IMR-90 (cell line): ENCODE measurements at regions not wholly inside any gene's neighbourhood (a gene's known extent, or its start where the extent isn't known, plus 50 kb on each side); places are given as distances from the start of the nearest gene placed in this dataset.

Experiments used
- ATAC-seq: fragments of 200-7000 bp; cut with Tn5 transposase; 2 replicates; pipeline ENCODE4 v1.9.1; 2020; ENCODE audit warnings: low read depth, mild to moderate bottlenecking, moderate library complexity
- BruUV-seq: library from RNA; stranded (reverse); fragments of 400-500 nt; replicated peaks from 2 replicates; lab custom pipeline; 2021; lab: Mats Ljungman, UMichigan
- CTCF ChIA-PET: fragments of 300-600 bp; formaldehyde crosslinking; extraction: SDS; loops from one replicate; lab custom pipeline; 2021; ENCODE audit warnings: antibody characterized with exemption; lab: Yijun Ruan, JAX
- POLR2A ChIA-PET: fragments of 300-600 bp; sonication (Branson Sonifier 250); formaldehyde crosslinking; loops from one replicate; lab custom pipeline; 2022; ENCODE audit warnings: antibody characterized with exemption; ENCODE audit not compliant: unreplicated experiment; lab: Charles Lee
- DNase-seq: peaks from one replicate; pipeline ENCODE4 v3.0.0; 2013
- H2AFZ ChIP-seq: replicated peaks from 2 replicates; pipeline ENCODE3; 2013; ENCODE audit warnings: low read length, mild to moderate bottlenecking; ENCODE audit not compliant: poor library complexity
- H2AK5ac ChIP-seq: 2 replicates; pipeline ENCODE4 v1.6.1; 2013; ENCODE audit warnings: low read depth, low read length, inconsistent platforms
- H2AK9ac ChIP-seq: replicated peaks from 2 replicates; pipeline ENCODE3; 2013; ENCODE audit warnings: mild to moderate bottlenecking, low read depth, low read length, moderate library complexity; ENCODE audit not compliant: poor library complexity
- H2BK120ac ChIP-seq: 2 replicates; pipeline ENCODE4 v1.6.1; 2013; ENCODE audit warnings: low read depth, low read length, inconsistent platforms
- H2BK15ac ChIP-seq: 3 replicates; pipeline ENCODE4 v1.6.1; 2013; ENCODE audit warnings: low read depth, low read length, inconsistent platforms
- H2BK20ac ChIP-seq: 2 replicates; pipeline ENCODE4 v1.6.1; 2013; ENCODE audit warnings: low read depth, mild to moderate bottlenecking, inconsistent platforms, low read length, moderate library complexity
- H2BK5ac ChIP-seq: 2 replicates; pipeline ENCODE4 v1.6.1; 2013; ENCODE audit warnings: mild to moderate bottlenecking, low read depth, low read length, inconsistent platforms; ENCODE audit not compliant: poor library complexity, severe bottlenecking
- H3K14ac ChIP-seq: replicated peaks from 2 replicates; pipeline ENCODE4 v1.6.1; 2013; ENCODE audit warnings: low read depth, low read length, inconsistent platforms
- H3K18ac ChIP-seq: 2 replicates; pipeline ENCODE4 v1.6.1; 2013; ENCODE audit warnings: low read depth, low read length, control low read depth
- H3K23ac ChIP-seq: 2 replicates; pipeline ENCODE4 v1.6.1; 2013; ENCODE audit warnings: low read depth, low read length, inconsistent platforms
- H3K27ac ChIP-seq: 2 replicates; pipeline ENCODE4 v1.5.1; 2013; ENCODE audit warnings: mild to moderate bottlenecking, control low read depth, low read length; ENCODE audit not compliant: insufficient read depth
- H3K27me3 ChIP-seq: 2 replicates; pipeline ENCODE4 v1.6.1; 2013; ENCODE audit warnings: low read length; ENCODE audit not compliant: control insufficient read depth, insufficient read depth
- H3K36me3 ChIP-seq: 2 replicates; pipeline ENCODE4 v1.6.1; 2013; ENCODE audit warnings: low read length, mixed read lengths; ENCODE audit not compliant: control insufficient read depth, insufficient read depth
- H3K4ac ChIP-seq: 2 replicates; pipeline ENCODE4 v1.6.1; 2013; ENCODE audit warnings: low read depth, low read length, inconsistent platforms
- H3K4me1 ChIP-seq: 2 replicates; pipeline ENCODE4 v1.6.1; 2013; ENCODE audit warnings: low read length, mixed read lengths; ENCODE audit not compliant: control insufficient read depth, insufficient read depth
- H3K4me2 ChIP-seq: 2 replicates; pipeline ENCODE4 v1.6.1; 2013; ENCODE audit warnings: low read depth, mild to moderate bottlenecking, control low read depth, low read length, moderate library complexity
- H3K4me3 ChIP-seq: 2 replicates; pipeline ENCODE4 v1.5.1; 2013; ENCODE audit warnings: low read depth, mild to moderate bottlenecking, control low read depth, low read length, moderate library complexity; ENCODE audit not compliant: insufficient read depth
- H3K56ac ChIP-seq: 2 replicates; pipeline ENCODE4 v1.6.1; 2013; ENCODE audit warnings: low read length, inconsistent platforms; ENCODE audit not compliant: insufficient read depth; ENCODE audit errors: extremely low read depth
- H3K79me1 ChIP-seq, 2 experiments: 2 replicates each; pipeline ENCODE4 v1.6.1; 2013; ENCODE audit warnings: low read length in 2 of 2, inconsistent platforms in 1 of 2, low read depth in 1 of 2
- H3K9ac ChIP-seq: 2 replicates; pipeline ENCODE4 v1.6.1; 2013; ENCODE audit warnings: low read depth, low read length, control low read depth
- H3K9me1 ChIP-seq: 2 replicates; pipeline ENCODE4 v1.6.1; 2013; ENCODE audit warnings: low read length, inconsistent platforms; ENCODE audit not compliant: insufficient read depth
- H3K9me3 ChIP-seq: 2 replicates; pipeline ENCODE4 v1.6.1; 2013; ENCODE audit warnings: low read length; ENCODE audit not compliant: control insufficient read depth, insufficient read depth
- H4K20me1 ChIP-seq: 2 replicates; pipeline ENCODE4 v1.6.1; 2013; ENCODE audit warnings: low read length, inconsistent platforms; ENCODE audit not compliant: insufficient read depth
- H4K5ac ChIP-seq: 2 replicates; pipeline ENCODE4 v1.6.1; 2013; ENCODE audit warnings: mild to moderate bottlenecking, low read depth, low read length, control low read depth
- H4K8ac ChIP-seq, 2 experiments: 2 replicates each; pipeline ENCODE4 v1.6.1; 2013; ENCODE audit warnings: low read depth in 2 of 2, low read length in 2 of 2, control low read depth in 1 of 2, inconsistent platforms in 1 of 2
- H4K91ac ChIP-seq: 2 replicates; pipeline ENCODE4 v1.6.1; 2013; ENCODE audit warnings: low read depth, low read length, inconsistent platforms; ENCODE audit not compliant: insufficient read depth
- BHLHE40 ChIP-seq: fragments of 150-350 bp; IDR thresholded peaks from 2 replicates; pipeline ENCODE4 v1.6.1; 2016; ENCODE audit warnings: mild to moderate bottlenecking, low read depth, low read length
- CEBPB ChIP-seq: IDR thresholded peaks from 2 replicates; pipeline ENCODE4 v1.6.1; 2012; ENCODE audit warnings: low read depth, low read length, improper control_type of control experiment
- CHD1 ChIP-seq: IDR thresholded peaks from 2 replicates; pipeline ENCODE4 v1.6.1; 2012; ENCODE audit warnings: low read depth, low read length, improper control_type of control experiment
- ELK1 ChIP-seq: fragments of 150-350 bp; IDR thresholded peaks from 2 replicates; pipeline ENCODE4 v1.6.1; 2016; ENCODE audit warnings: low read depth, mild to moderate bottlenecking, low read length, moderate library complexity, borderline replicate concordance
- FOS ChIP-seq: fragments of 150-350 bp; IDR thresholded peaks from 2 replicates; pipeline ENCODE4 v1.6.1; 2016; ENCODE audit warnings: low read depth, low read length
- MAFK ChIP-seq: IDR thresholded peaks from 2 replicates; pipeline ENCODE4 v1.6.1; 2012; ENCODE audit warnings: low read depth, low read length, improper control_type of control experiment
- MAZ ChIP-seq: IDR thresholded peaks from 2 replicates; pipeline ENCODE4 v1.6.1; 2012; ENCODE audit warnings: low read depth, mild to moderate bottlenecking, low read length, improper control_type of control experiment, moderate library complexity, borderline replicate concordance
- MXI1 ChIP-seq: IDR thresholded peaks from 2 replicates; pipeline ENCODE4 v1.6.1; 2012; ENCODE audit warnings: low read depth, mild to moderate bottlenecking, low read length, moderate library complexity, borderline replicate concordance
- RAD21 ChIP-seq: IDR thresholded peaks from 2 replicates; pipeline ENCODE4 v1.6.1; 2012; ENCODE audit warnings: low read length, improper control_type of control experiment
- RCOR1 ChIP-seq: IDR thresholded peaks from 2 replicates; pipeline ENCODE4 v1.6.1; 2012; ENCODE audit warnings: mild to moderate bottlenecking, low read length, improper control_type of control experiment; ENCODE audit not compliant: insufficient replicate concordance
- RFX5 ChIP-seq: IDR thresholded peaks from 2 replicates; pipeline ENCODE4 v1.8.0; 2012; ENCODE audit warnings: low read depth, mild to moderate bottlenecking, low read length, moderate library complexity
- SMC3 ChIP-seq: fragments of 150-350 bp; IDR thresholded peaks from 2 replicates; pipeline ENCODE4 v1.6.1; 2016; ENCODE audit warnings: low read depth, mild to moderate bottlenecking, antibody characterized with exemption, low read length, moderate library complexity
- WGBS, 2 experiments: methylation state at CpG; one replicate each; pipeline versions ENCODE4 v1.1.5 to v1.1.7; 2013; ENCODE audit warnings: missing lambda C conversion rate in 2 of 2; ENCODE audit not compliant: insufficient read length in 1 of 2; ENCODE audit errors: extremely low coverage in 2 of 2; 5-methylcytosine and 5-hydroxymethylcytosine counted together
- dilution Hi-C: fragments of 300-500 bp; cut with HindIII; formaldehyde crosslinking; loops from one replicate; pipeline ENCODE4 v1.14.3; 2018; ENCODE audit warnings: low sequenced_read_pairs; ENCODE audit not compliant: unreplicated experiment
- in situ Hi-C: fragments of 300-500 bp; cut with MboI; formaldehyde crosslinking; loops from 3 replicates; pipeline ENCODE4 v1.14.3; 2019; ENCODE audit warnings: low sequenced_read_pairs, inconsistent platforms, mixed read lengths
- intact Hi-C: fragments of 100-400 bp; cut with micrococcal nuclease; formaldehyde crosslinking; loops from 2 replicates; pipeline ENCODE4 v1.10.0; 2022
- TF ChIP-seq, protein P1 (sequence below): conservative IDR thresholded peaks from 2 replicates; pipeline ENCODE4 v1.5.1; 2012; ENCODE audit warnings: mild to moderate bottlenecking, low read depth, low read length, improper control_type of control experiment
- TF ChIP-seq, protein P2 (sequence below): fragments of 150-350 bp; IDR thresholded peaks from 2 replicates; pipeline ENCODE4 v1.6.1; 2017; ENCODE audit warnings: mild to moderate bottlenecking, antibody characterized with exemption, low read length, low read depth

- H3K4me3 ChIP-seq = no peak overlapping the region
- no peak overlapping the region for H4K5ac ChIP-seq
- no peak overlapping the region for H3K4ac ChIP-seq
- H3K36me3 ChIP-seq = no peaks in the 10 kb centered on the region
- H3K9me3 ChIP-seq = peaks cover 11% of the 10 kb centered on the region
- H4K20me1 ChIP-seq = no peaks in the 10 kb centered on the region
- intact Hi-C loops (no loop called here), dilution Hi-C loops (no loop called here), in situ Hi-C loops (no loop called here)
- no peak overlapping the region for H3K9ac ChIP-seq
- no peak overlapping the region for H2AK9ac ChIP-seq
- H3K4me2 ChIP-seq = no peak overlapping the region
- CTCF ChIA-PET = no interaction called here
- no peak overlapping the region for H2BK5ac ChIP-seq
- no peak for ATAC-seq
- DNase-seq = no peak
- POLR2A ChIA-PET = no interaction called here
- no CpG with 5 or more reads among the region's 5 CpGs for WGBS, 2 experiments
- H3K4me1 ChIP-seq = no peaks in the 10 kb centered on the region
- no peak overlapping the region for H4K8ac ChIP-seq
- H4K91ac ChIP-seq = no peak overlapping the region
- no peak overlapping the region for H2AK5ac ChIP-seq
- no peaks in the 10 kb centered on the region for H3K9me1 ChIP-seq
- no peak overlapping the region for H2BK20ac ChIP-seq
- no peaks in the 10 kb centered on the region for H3K79me1 ChIP-seq
- no peak overlapping the region for H3K23ac ChIP-seq
- H2AFZ ChIP-seq = no peak overlapping the region
- H3K56ac ChIP-seq = no peak overlapping the region
- H2BK15ac ChIP-seq = no peak overlapping the region
- no peak overlapping the region for H3K18ac ChIP-seq
- no peaks in the 10 kb centered on the region for H3K27me3 ChIP-seq
- H3K14ac ChIP-seq = no peak overlapping the region
- BruUV-seq = no TSS peak
- no peak overlapping the region for H3K27ac ChIP-seq
- H2BK120ac ChIP-seq = no peak overlapping the region
- TF ChIP-seq MAFK = no peak
- TF ChIP-seq ELK1 = no peak
- TF ChIP-seq RAD21 = no peak
- TF ChIP-seq FOS = no peak
- TF ChIP-seq, protein P1, sequence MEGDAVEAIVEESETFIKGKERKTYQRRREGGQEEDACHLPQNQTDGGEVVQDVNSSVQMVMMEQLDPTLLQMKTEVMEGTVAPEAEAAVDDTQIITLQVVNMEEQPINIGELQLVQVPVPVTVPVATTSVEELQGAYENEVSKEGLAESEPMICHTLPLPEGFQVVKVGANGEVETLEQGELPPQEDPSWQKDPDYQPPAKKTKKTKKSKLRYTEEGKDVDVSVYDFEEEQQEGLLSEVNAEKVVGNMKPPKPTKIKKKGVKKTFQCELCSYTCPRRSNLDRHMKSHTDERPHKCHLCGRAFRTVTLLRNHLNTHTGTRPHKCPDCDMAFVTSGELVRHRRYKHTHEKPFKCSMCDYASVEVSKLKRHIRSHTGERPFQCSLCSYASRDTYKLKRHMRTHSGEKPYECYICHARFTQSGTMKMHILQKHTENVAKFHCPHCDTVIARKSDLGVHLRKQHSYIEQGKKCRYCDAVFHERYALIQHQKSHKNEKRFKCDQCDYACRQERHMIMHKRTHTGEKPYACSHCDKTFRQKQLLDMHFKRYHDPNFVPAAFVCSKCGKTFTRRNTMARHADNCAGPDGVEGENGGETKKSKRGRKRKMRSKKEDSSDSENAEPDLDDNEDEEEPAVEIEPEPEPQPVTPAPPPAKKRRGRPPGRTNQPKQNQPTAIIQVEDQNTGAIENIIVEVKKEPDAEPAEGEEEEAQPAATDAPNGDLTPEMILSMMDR = no peak
- TF ChIP-seq MXI1 = no peak
- no peak for TF ChIP-seq MAZ
- TF ChIP-seq RCOR1 = no peak
- TF ChIP-seq, protein P2, sequence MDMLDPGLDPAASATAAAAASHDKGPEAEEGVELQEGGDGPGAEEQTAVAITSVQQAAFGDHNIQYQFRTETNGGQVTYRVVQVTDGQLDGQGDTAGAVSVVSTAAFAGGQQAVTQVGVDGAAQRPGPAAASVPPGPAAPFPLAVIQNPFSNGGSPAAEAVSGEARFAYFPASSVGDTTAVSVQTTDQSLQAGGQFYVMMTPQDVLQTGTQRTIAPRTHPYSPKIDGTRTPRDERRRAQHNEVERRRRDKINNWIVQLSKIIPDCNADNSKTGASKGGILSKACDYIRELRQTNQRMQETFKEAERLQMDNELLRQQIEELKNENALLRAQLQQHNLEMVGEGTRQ = no peak
- no peak for TF ChIP-seq RFX5
- no peak for TF ChIP-seq SMC3
- no peak for TF ChIP-seq CHD1
- TF ChIP-seq CEBPB = no peak
- no peak for TF ChIP-seq BHLHE40
Observed at GRCh38 chr5:25181249-25181648, 536.5 kb upstream of the CDH10 start.
